HG02884 (cell line): ENCODE measurements at regions not wholly inside any gene's neighbourhood (a gene's known extent, or its start where the extent isn't known, plus 50 kb on each side); places are given as distances from the start of the nearest gene placed in this dataset.
A peak's percentile ranks its signal among the peaks of the same experiment; 100 is the strongest.

Experiments used
- ATAC-seq: cut with Tn5 transposase; IDR thresholded peaks from one replicate; pipeline ENCODE4 v1.9.1; 2021; ENCODE audit warnings: mild to moderate bottlenecking, moderate library complexity; ENCODE audit not compliant: unreplicated experiment

- no peak for ATAC-seq
Measured at GRCh38 chr2:153043385-153043784, 325.0 kb downstream of the ARL6IP6 start.

- ATAC-seq: no peak
Measured at GRCh38 chr2:153028626-153029025, 310.2 kb downstream of the ARL6IP6 start.

- ATAC-seq: no peak
Measured at GRCh38 chr2:153027533-153027932, 309.1 kb downstream of the ARL6IP6 start.

- ATAC-seq: no peak
Measured at GRCh38 chr2:153020201-153020600, 301.8 kb downstream of the ARL6IP6 start.

- ATAC-seq: no peak
Measured at GRCh38 chr2:153005071-153005730, 286.8 kb downstream of the ARL6IP6 start.

GRCh38 chr2:153004627-153005026, 286.2 kb downstream of the ARL6IP6 start:
- no peak for ATAC-seq

- ATAC-seq: no peak
Measured at GRCh38 chr2:152974146-152974545, 255.7 kb downstream of the ARL6IP6 start.

GRCh38 chr2:152971685-152972084, 253.3 kb downstream of the ARL6IP6 start:
- ATAC-seq: no peak

- ATAC-seq: no peak
Measured at GRCh38 chr2:152962446-152962845, 244.0 kb downstream of the ARL6IP6 start.

GRCh38 chr2:152961351-152961750, 242.9 kb downstream of the ARL6IP6 start:
- no peak for ATAC-seq

- no peak for ATAC-seq
Measured at GRCh38 chr2:152950126-152950525, 231.7 kb downstream of the ARL6IP6 start.

GRCh38 chr2:152944099-152944498, 225.7 kb downstream of the ARL6IP6 start:
- no peak for ATAC-seq

- ATAC-seq: no peak
Measured at GRCh38 chr2:152942940-152943440, 224.6 kb downstream of the ARL6IP6 start.

- no peak for ATAC-seq
Measured at GRCh38 chr2:152930501-152930900, 212.1 kb downstream of the ARL6IP6 start.

- no peak for ATAC-seq
Measured at GRCh38 chr2:152929628-152930027, 211.2 kb downstream of the ARL6IP6 start.

- peak; percentile 91 for ATAC-seq
Measured at GRCh38 chr2:152925547-152926448, 207.4 kb downstream of the ARL6IP6 start.

- no peak for ATAC-seq
Measured at GRCh38 chr2:152924722-152925121, 206.3 kb downstream of the ARL6IP6 start.

GRCh38 chr2:152924219-152924618, 205.8 kb downstream of the ARL6IP6 start:
- no peak for ATAC-seq

GRCh38 chr2:152920846-152921245, 202.4 kb downstream of the ARL6IP6 start:
- no peak for ATAC-seq

GRCh38 chr2:152910970-152911369, 192.6 kb downstream of the ARL6IP6 start:
- no peak for ATAC-seq

GRCh38 chr2:152907046-152907445, 188.6 kb downstream of the ARL6IP6 start:
- ATAC-seq: no peak

GRCh38 chr2:152894051-152894450, 175.6 kb downstream of the ARL6IP6 start:
- no peak for ATAC-seq
